ENCODE measurements at regions not wholly inside any gene's neighbourhood (a gene's known extent, or its start where the extent isn't known, plus 50 kb on each side); places are given as distances from the start of the nearest gene placed in this dataset.

- H3K79me1 ChIP-seq (ENCODE audit: insufficient read depth, low read depth, low read length, poor library complexity, severe bottlenecking), result no peaks in the 10 kb centered on the region
- H3K27me3 ChIP-seq (ENCODE audit: insufficient read depth, low read length), result no peaks in the 10 kb centered on the region
- H2BK20ac ChIP-seq (ENCODE audit: low read depth, low read length, poor library complexity, severe bottlenecking), result no peak overlapping the region
- H3K27me3 Mint-ChIP-seq (ENCODE audit: low read depth), result peaks cover 91% of the 10 kb centered on the region
- no peak for DNase-seq
- no peak overlapping the region for H4K8ac ChIP-seq (replicated peaks; ENCODE audit: insufficient read length, low read depth, low read length)
- H4K91ac ChIP-seq (ENCODE audit: insufficient read length, low read depth, low read length), result no peak overlapping the region
- no peaks in the 10 kb centered on the region for H4K20me1 ChIP-seq (ENCODE audit: control insufficient read depth, insufficient read depth, insufficient read length)
- no peak overlapping the region for H3K4me3 Mint-ChIP-seq
- H3K9me3 Mint-ChIP-seq, result peaks cover 2 to 8% of the 10 kb centered on the region in 2 experiments; a peak in 4 of 5 replicates
- H4K5ac ChIP-seq (ENCODE audit: insufficient read length, low read depth, low read length), result no peak overlapping the region
- peaks cover 0 to 3% (median 2%) of the 10 kb centered on the region in 3 experiments; a peak in 2 of 7 replicates for H3K36me3 Mint-ChIP-seq (ENCODE audit: insufficient read depth in 1 of 3, low read depth in 3 of 3)
- no peak overlapping the region for H2BK15ac ChIP-seq (ENCODE audit: low read depth, low read length)
- no peak overlapping the region for H3K9ac ChIP-seq (ENCODE audit: extremely low read depth, insufficient read length, low read length)
- no peak overlapping the region for H3K27ac Mint-ChIP-seq
- TF ChIP-seq CTCF (conservative IDR thresholded peaks at IDR 0.05), result no peak
- H3K23me2 ChIP-seq (ENCODE audit: insufficient read length, low read depth, low read length, poor library complexity, severe bottlenecking), result peaks cover 2% of the 10 kb centered on the region
- H3K4ac ChIP-seq (ENCODE audit: low read depth, low read length), result no peak overlapping the region
- no peak overlapping the region for H2BK120ac ChIP-seq (ENCODE audit: low read depth, low read length, poor library complexity, severe bottlenecking)
- no peaks in the 10 kb centered on the region for H3K9me3 ChIP-seq (ENCODE audit: control insufficient read depth, low read depth, low read length)
- no peaks in the 10 kb centered on the region for H3K79me2 ChIP-seq (ENCODE audit: insufficient read depth, low read length)
- H3K56ac ChIP-seq (ENCODE audit: insufficient read length, low read depth, low read length), result no peak overlapping the region
- peaks cover 10 to 17% of the 10 kb centered on the region in 2 experiments for H3K4me1 Mint-ChIP-seq
- no peak overlapping the region for H3K4me2 ChIP-seq (ENCODE audit: insufficient read depth, insufficient read length, low read length)
- no peak overlapping the region for H3K14ac ChIP-seq (ENCODE audit: insufficient read depth, low read length)
- H2AK5ac ChIP-seq (ENCODE audit: insufficient read length, low read length), result no peak overlapping the region
- no peak overlapping the region for H3K23ac ChIP-seq (ENCODE audit: insufficient read length, low read depth, low read length)
- H3K27ac ChIP-seq (ENCODE audit: insufficient read length, low read depth, low read length), result no peak overlapping the region
- H2BK5ac ChIP-seq (ENCODE audit: insufficient read length, low read length), result no peak overlapping the region
- no peak overlapping the region for H2BK12ac ChIP-seq (ENCODE audit: insufficient read length, low read depth, low read length)
- no peak overlapping the region for H3K18ac ChIP-seq (ENCODE audit: insufficient read length, low read depth, low read length)
- WGBS (ENCODE audit: extremely low coverage, insufficient read length, low lambda C conversion rate), result no CpG with 5 or more reads among the region's 4 CpGs
- no peaks in the 10 kb centered on the region for H3K4me1 ChIP-seq (ENCODE audit: insufficient read depth, low read length)
- no peak overlapping the region for H3T11ph ChIP-seq (ENCODE audit: low read length)
- no peak overlapping the region for H2AFZ ChIP-seq (ENCODE audit: low read length)
These were observed 299.2 kb downstream of the MN1 start for GRCh38 chr22:27502327-27502726.
